ENCODE measurements at regions not wholly inside any gene's neighbourhood (a gene's known extent, or its start where the extent isn't known, plus 50 kb on each side); places are given as distances from the start of the nearest gene placed in this dataset.

GRCh38 chr3:153944084-153944483 lies 177.1 kb upstream of the ARHGEF26 start:
- no peak overlapping the region for H3K27ac ChIP-seq (ENCODE audit: low read length)
- no peak for DNase-seq
- no peak for ATAC-seq (ENCODE audit: insufficient read depth, low read depth)
- H3K4me1 ChIP-seq (ENCODE audit: insufficient read depth, low read length), result no peaks in the 10 kb centered on the region
- H4K20me1 ChIP-seq (ENCODE audit: insufficient read depth, low read length), result no peaks in the 10 kb centered on the region
- H3K9me3 ChIP-seq (ENCODE audit: insufficient read depth, low read length, severe bottlenecking), result no peaks in the 10 kb centered on the region
- H3K9ac ChIP-seq (ENCODE audit: low read depth, low read length), result no peak overlapping the region
- no peak overlapping the region for H3K4me2 ChIP-seq (ENCODE audit: insufficient read depth, low read length)
- no peak for TF ChIP-seq CTCF (IDR thresholded peaks at IDR 0.05; ENCODE audit: borderline replicate concordance, extremely low read depth, low read length, poor library complexity, severe bottlenecking)
- no peak for TF ChIP-seq EZH2 (IDR thresholded peaks at IDR 0.05; ENCODE audit: borderline replicate concordance, low read depth, low read length, severe bottlenecking)
- H3K4me3 ChIP-seq (ENCODE audit: low read depth in 1 of 2, low read length in 2 of 2), result no peak overlapping the region
- no peaks in the 10 kb centered on the region for H3K27me3 ChIP-seq (ENCODE audit: insufficient read depth, low read length, poor library complexity)
- no peaks in the 10 kb centered on the region for H3K79me2 ChIP-seq (ENCODE audit: insufficient read depth, low read length)
- no peaks in the 10 kb centered on the region for H3K36me3 ChIP-seq (ENCODE audit: insufficient read depth, low read length)
- no peak overlapping the region for H2AFZ ChIP-seq (ENCODE audit: low read depth, low read length)

- TF ChIP-seq EZH2 (IDR thresholded peaks at IDR 0.05; ENCODE audit: borderline replicate concordance, low read depth, low read length, severe bottlenecking) (no peak), CTCF (IDR thresholded peaks at IDR 0.05; ENCODE audit: borderline replicate concordance, extremely low read depth, low read length, poor library complexity, severe bottlenecking) (no peak)
- H3K36me3 ChIP-seq (ENCODE audit: insufficient read depth, low read length), result no peaks in the 10 kb centered on the region
- H4K20me1 ChIP-seq (ENCODE audit: insufficient read depth, low read length), result no peaks in the 10 kb centered on the region
- H3K4me2 ChIP-seq (ENCODE audit: insufficient read depth, low read length), result no peak overlapping the region
- no peak for DNase-seq
- no peak overlapping the region for H3K27ac ChIP-seq (ENCODE audit: low read length)
- no peak overlapping the region for H3K9ac ChIP-seq (ENCODE audit: low read depth, low read length)
- H3K79me2 ChIP-seq (ENCODE audit: insufficient read depth, low read length), result no peaks in the 10 kb centered on the region
- no peaks in the 10 kb centered on the region for H3K9me3 ChIP-seq (ENCODE audit: insufficient read depth, low read length, severe bottlenecking)
- no peaks in the 10 kb centered on the region for H3K4me1 ChIP-seq (ENCODE audit: insufficient read depth, low read length)
- no peak for ATAC-seq (ENCODE audit: insufficient read depth, low read depth)
- H3K4me3 ChIP-seq (ENCODE audit: low read depth in 1 of 2, low read length in 2 of 2), result no peak overlapping the region
- H3K27me3 ChIP-seq (ENCODE audit: insufficient read depth, low read length, poor library complexity), result no peaks in the 10 kb centered on the region
- H2AFZ ChIP-seq (ENCODE audit: low read depth, low read length), result no peak overlapping the region
Measured at GRCh38 chr3:153951276-153951675, 169.9 kb upstream of the ARHGEF26 start.

- Histone ChIP-seq H3K4me2 (ENCODE audit: insufficient read depth, low read length) (no peak overlapping the region), H3K27me3 (ENCODE audit: insufficient read depth, low read length, poor library complexity) (no peaks in the 10 kb centered on the region), H3K27ac (ENCODE audit: low read length) (no peak overlapping the region)
Measured at GRCh38 chr3:153952091-153952490, 169.1 kb upstream of the ARHGEF26 start.

More at GRCh38 chr3:153952091-153952490, 169.1 kb upstream of the ARHGEF26 start:
- Histone ChIP-seq H4K20me1 (ENCODE audit: insufficient read depth, low read length) (no peaks in the 10 kb centered on the region), H3K9ac (ENCODE audit: low read depth, low read length) (no peak overlapping the region), H3K36me3 (ENCODE audit: insufficient read depth, low read length) (no peaks in the 10 kb centered on the region), H3K4me1 (ENCODE audit: insufficient read depth, low read length) (no peaks in the 10 kb centered on the region), H3K4me3 (ENCODE audit: low read depth in 1 of 2, low read length in 2 of 2) (no peak overlapping the region), H2AFZ (ENCODE audit: low read depth, low read length) (no peak overlapping the region), H3K9me3 (ENCODE audit: insufficient read depth, low read length, severe bottlenecking) (no peaks in the 10 kb centered on the region), H3K79me2 (ENCODE audit: insufficient read depth, low read length) (no peaks in the 10 kb centered on the region)
- TF ChIP-seq CTCF (IDR thresholded peaks at IDR 0.05; ENCODE audit: borderline replicate concordance, extremely low read depth, low read length, poor library complexity, severe bottlenecking), result no peak
- TF ChIP-seq EZH2 (IDR thresholded peaks at IDR 0.05; ENCODE audit: borderline replicate concordance, low read depth, low read length, severe bottlenecking), result no peak
- ATAC-seq (ENCODE audit: insufficient read depth, low read depth) (no peak), DNase-seq (no peak)
